ENCODE measurements at regions not wholly inside any gene's neighbourhood (a gene's known extent, or its start where the extent isn't known, plus 50 kb on each side); places are given as distances from the start of the nearest gene placed in this dataset.

DNA sequence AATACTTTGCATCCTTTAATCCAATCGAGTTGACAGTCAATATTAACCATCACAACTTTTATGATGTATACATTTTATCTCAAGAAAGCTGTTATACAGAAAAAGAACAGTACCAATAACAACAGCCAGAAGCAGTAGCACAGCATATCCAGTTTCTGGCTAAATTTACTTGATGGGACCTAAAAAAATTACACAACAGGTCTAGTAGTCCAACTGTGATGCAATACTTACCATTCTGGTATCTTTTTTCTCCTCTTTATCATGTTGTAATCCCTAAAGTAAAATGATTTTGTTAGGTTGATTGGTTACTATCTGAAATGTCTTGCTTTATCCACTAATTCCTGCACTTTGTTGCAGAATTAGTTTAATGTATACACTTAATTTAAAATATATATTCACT, 1150.6 kb downstream of the FAT4 start:
- TF ChIP-seq, protein P1, sequence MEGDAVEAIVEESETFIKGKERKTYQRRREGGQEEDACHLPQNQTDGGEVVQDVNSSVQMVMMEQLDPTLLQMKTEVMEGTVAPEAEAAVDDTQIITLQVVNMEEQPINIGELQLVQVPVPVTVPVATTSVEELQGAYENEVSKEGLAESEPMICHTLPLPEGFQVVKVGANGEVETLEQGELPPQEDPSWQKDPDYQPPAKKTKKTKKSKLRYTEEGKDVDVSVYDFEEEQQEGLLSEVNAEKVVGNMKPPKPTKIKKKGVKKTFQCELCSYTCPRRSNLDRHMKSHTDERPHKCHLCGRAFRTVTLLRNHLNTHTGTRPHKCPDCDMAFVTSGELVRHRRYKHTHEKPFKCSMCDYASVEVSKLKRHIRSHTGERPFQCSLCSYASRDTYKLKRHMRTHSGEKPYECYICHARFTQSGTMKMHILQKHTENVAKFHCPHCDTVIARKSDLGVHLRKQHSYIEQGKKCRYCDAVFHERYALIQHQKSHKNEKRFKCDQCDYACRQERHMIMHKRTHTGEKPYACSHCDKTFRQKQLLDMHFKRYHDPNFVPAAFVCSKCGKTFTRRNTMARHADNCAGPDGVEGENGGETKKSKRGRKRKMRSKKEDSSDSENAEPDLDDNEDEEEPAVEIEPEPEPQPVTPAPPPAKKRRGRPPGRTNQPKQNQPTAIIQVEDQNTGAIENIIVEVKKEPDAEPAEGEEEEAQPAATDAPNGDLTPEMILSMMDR (IDR thresholded peaks at IDR 0.05; ENCODE audit: low read depth, low read length), result no peak
- TF ChIP-seq EZH2phosphoT487 (IDR thresholded peaks at IDR 0.05; ENCODE audit: low read depth), result no peak
